HTR-8/SVneo (cell line): ENCODE measurements at regions not wholly inside any gene's neighbourhood (a gene's known extent, or its start where the extent isn't known, plus 50 kb on each side); places are given as distances from the start of the nearest gene placed in this dataset.

Experiments used
- DNase-seq: peaks from one replicate; pipeline ENCODE4 v3.0.0; 2011; ENCODE audit warnings: low spot score, mixed read lengths; ENCODE audit not compliant: insufficient read length
- FAIRE-seq: peaks from 2 replicates; lab custom pipeline; 2011; peaks lifted over from hg19 to GRCh38; lab: Jason Lieb, UNC

DNA sequence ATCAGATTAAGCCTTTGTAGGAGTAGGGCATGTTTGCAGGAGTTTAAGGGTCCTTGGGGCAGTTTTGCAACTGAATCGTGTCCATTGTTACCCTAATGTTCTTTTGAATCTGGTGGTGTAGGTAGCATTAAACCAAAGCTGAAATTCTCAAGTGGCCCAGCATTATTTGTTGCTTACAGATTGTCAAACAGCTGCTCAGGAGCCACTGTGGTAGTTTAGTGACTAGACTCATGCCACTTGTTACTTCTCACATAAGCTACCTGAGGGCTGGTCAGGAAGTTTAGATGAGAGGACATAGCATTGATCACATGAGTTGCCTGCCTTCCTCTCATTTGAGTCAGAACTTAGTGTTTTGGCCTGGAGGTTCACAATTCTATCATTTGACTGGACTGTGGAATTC lies 157.6 kb downstream of the HAUS1 start:
- no peak for DNase-seq
- FAIRE-seq = no peak

DNA sequence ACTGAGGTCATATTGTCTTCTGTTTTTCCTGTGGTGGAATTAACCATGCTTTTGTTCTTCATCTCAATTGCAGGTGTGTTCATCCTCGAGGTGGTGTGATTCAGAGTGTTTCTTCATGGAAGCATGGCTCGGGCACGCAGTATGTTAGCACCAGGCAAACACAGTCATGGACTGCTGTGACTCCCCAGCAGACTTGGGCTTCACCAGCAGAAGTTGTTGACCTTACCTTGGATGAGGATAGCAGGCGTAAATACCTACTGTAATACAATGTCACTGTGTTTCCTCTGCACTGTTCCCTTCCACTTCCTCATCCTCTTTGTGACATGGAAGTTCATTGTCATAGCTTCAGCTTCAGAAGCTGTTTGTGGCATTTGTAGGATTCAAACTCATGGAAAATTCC lies 158.7 kb downstream of the HAUS1 start:
- no peak for FAIRE-seq
- DNase-seq = no peak

DNA sequence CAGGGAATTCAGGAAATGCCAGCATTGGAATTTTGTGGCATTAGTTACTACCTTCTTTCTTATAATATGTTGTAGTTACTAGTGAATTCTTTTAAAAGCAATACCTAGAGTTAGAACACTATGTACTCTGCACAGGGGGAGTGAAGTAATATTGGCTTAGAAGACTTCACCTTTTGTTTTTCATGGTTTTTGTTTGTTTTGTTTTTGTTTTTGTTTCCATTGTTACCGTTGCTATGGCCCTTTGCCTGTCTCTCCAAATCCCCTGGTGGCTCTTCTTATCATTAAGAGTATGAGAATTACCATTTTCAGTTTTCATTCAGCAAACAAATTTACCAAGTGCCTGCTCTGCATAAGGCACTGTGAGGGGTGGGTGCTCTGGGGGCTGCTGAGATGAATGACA lies 160.1 kb downstream of the HAUS1 start:
- FAIRE-seq (no peak), DNase-seq (no peak)

DNA sequence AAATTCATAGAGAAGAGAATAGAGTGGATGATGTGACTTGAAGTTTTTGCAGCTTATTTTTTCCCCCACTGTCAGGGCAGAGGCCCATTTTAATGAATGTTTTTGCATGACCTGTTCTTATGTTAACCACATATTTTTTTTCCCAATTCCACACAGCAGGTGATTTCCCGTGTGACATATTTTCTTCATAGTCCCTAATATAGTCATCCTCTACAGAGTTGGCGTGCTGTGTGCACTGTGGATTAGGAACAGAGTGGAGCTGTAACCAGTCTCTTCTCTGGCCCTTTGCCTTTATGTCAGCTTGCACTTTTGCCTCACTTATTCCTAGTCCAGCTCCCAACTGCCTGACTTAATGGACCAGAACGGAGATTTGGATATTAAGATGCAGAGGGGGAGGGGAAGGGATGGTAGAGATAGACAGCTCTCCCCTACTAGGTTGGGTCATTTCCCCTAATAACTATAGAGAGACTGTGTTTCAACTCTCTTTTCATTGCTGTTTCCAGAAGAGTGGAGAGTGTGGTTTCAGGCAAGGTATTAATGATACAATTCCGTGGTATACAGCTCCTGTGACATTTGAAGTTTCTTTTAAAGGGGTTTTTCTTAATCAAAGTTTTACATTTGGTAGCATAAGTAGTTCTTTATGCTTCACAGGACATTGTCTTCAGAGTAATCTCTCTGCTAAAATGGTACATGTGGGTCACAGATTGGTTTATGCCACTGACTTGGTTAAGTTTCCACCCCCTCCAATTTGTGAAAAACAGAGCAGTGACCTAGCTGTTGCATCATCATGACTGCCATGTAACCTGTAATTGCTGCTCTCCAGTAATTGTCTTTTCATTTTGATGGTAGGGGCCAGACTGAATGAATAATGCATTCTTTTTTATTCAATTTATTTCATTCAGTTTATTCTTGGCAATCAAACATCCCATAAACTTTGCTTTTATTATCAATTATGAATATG lies 161.3 kb downstream of the HAUS1 start:
- DNase-seq (no peak), FAIRE-seq (no peak)

DNA sequence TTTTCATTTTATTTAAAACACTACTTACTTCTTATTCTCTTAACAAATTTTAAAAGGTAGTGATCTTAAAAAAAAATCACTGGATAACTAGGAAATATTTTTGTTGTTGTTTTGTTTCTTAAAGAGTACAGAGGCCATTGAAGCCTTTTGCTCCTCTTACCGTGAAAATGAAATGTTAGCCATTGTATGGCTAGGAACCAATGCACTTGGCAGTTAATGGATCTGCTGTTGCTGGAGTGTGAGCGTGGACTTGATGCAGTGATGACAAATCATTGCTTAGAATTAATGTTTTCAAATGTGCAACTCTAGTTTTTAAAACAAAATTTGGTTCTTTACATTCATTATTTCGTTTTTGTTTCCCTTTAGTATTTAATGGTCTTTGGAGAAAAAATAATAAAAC lies 162.3 kb downstream of the HAUS1 start:
- FAIRE-seq (no peak), DNase-seq (no peak)

DNA sequence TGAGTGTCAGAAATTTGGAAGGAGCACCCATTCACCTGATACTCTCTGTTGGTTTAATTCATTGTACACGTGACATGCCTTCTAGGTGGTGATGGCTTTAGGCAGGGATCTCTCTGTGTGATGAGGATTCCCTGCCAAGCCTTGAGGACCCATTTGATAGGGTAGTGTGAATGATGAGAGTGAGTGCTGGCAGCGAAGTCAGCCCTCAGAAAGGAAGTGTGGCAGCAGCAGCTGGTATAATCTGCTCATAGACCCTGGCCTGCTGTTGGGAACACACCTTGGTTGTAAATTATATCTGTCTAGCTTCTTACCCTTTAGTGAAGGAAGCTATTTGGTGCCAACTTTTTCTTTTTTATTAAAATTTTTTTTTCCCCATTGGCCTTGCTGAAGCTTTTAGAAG lies 164.5 kb downstream of the HAUS1 start:
- no peak for FAIRE-seq
- DNase-seq = no peak

DNA sequence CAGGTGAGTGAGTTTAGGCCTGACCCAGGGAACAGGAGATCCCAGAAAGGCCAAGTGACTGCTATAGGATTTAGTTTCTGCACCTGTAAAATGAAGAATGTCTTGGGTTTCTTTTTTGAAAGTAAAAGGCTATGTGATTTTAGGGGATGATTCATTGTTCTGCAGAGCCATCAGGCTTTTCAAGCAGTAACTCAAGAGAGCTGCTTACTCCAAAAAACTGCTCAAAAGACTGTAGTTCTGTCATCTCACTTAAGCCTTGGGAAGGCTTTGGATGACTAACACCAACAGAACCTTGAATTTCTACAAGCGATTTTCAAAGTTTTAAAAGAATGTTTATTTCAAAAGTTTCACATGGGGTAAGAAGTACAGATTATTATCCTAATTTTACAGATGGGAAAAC lies 165.1 kb downstream of the HAUS1 start:
- DNase-seq (no peak), FAIRE-seq (no peak)

DNA sequence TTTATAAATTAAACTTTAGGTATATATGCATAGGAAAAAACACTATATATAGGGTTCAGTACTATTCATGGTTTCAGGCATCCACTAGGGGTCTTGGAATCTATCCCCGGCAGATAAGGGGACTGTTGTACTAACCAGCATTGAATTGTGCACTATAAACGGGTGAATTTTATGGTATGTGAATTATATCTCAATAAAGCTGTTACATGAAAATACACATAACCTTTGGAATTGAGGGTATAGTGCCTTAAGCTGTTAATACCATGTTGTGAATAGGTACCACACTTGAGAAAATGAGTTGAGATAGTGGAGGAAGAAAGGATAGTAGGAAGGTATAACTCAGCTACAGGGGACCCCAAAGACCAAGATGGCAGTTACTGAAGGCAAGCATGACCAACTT lies 167.3 kb downstream of the HAUS1 start:
- DNase-seq (no peak), FAIRE-seq (no peak)

DNA sequence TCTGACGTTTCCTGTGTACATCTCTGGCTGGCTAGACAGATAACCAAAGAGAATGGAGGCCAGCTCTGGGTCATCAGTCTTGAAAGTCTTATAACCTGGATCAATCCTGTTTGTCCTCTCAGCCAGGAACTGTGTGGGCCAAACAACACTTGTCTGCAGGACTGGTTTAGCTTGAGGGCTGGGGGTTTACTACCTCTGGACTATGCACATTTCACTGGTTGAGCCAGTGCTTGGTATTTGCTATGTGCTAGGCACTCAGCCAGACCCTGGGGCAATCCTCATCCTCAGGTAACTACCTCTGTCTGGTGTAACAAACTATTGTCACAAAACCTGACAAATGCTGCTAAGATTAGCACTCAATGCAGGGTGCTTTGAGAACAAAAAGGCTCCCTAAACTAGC lies 169.7 kb downstream of the HAUS1 start:
- no peak for DNase-seq

DNA sequence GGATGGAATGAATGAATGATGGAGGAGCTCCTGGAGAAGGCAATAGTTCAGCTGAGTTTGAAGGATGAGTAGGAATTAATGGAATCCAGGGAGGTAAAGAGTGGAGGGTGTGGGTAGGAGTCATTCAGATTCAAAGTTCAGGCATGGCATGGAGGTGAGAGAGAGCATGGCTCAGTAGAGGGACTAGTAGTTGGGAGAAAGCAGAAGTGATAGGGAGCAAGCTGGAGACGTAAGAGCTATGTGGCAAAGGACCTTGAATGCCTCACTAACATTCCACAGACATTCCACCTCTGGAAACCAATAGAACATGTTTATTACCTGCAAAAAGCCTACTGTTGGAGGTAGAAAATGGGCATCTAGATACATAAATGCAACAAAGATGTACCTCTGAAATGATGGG lies 170.1 kb downstream of the HAUS1 start:
- no peak for FAIRE-seq
- DNase-seq = no peak

More for the DNA sequence above, 169.7 kb downstream of the HAUS1 start:
- FAIRE-seq = no peak

DNA sequence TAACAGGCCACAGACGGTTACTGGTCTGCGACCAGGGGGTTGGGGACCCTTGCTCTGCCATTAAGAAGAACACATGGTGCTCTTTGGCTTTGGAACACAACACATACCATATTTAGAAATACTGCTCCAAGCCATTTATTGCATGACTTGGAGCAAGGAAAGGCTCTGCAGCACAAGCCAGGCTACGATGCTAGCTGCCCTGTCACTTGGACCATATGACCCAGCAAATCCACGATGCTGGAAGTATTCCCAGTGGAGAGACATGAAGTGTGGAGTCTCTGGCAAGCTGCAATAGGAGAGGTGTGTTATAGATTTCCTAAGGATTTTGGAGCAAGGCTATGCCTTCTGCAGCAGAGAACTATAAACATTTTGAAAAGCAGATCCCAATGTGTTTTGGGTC lies 171.2 kb downstream of the HAUS1 start:
- DNase-seq (no peak), FAIRE-seq (no peak)

DNA sequence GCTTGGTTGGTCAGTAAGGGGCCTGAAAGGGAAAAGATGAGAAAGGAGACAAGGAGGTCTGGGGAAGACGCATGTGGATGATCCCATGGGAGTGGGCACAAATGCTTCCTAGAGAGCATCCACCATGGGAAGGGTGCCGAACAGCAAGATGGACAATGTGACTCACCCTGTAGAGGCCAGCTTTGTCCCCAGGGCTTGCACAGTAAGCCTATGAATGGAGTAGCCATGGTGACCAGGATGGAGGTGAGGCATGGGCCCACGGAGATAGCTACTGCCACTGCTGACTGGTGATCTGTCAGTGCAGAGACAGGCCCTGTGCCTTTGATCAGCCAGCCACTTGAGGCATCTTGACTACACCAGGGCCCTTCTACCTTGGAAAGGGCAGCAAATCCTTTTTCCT lies 172.6 kb downstream of the HAUS1 start:
- DNase-seq (no peak), FAIRE-seq (no peak)

DNA sequence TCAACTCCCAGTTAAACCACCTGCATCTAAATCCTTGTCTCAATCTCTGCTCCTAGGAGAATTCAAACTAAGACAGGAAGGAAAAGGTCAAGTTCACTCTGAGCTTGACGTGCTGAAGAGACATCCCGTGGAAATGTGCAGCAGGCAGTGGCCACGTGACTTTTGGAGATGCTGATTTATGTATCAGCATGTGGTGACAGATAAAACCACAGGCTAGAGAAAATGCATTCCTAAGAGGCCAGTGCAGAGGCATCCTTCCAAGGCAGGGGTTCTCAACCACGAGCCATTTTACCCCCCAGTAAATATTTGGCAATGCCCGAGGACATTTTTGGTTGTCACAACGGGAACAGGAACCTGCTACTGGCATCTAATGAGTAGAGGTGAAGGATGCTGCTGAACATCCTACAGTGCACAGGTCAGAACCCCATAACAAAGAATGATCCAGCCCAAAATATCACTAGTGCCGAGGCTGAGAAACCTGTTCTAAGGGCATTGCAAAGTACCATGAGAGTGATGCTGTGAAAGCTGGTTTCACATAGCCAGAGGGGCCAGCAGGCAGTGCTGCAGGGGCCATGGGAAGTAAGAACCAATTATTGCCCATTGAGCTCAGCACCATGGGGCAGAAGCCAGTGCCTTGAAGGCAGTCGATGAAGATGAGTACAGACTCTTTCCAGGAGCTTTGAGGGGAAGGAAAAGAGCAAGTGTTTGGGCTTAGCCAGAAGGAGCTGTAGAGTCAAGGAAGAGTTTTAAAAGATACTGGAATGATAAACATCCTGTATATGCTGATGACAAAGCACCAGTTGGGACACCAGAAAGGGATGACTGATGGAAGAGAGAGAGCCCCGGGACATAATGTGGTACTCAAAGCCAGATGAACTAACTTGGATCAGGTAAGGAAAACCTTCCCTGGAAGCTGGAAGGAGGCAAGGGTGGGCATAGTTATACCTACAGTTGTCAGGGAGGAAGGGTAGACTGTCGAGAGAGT lies 174.6 kb downstream of the HAUS1 start:
- peak; percentile 87 for FAIRE-seq
- peak; percentile 66 for DNase-seq

DNA sequence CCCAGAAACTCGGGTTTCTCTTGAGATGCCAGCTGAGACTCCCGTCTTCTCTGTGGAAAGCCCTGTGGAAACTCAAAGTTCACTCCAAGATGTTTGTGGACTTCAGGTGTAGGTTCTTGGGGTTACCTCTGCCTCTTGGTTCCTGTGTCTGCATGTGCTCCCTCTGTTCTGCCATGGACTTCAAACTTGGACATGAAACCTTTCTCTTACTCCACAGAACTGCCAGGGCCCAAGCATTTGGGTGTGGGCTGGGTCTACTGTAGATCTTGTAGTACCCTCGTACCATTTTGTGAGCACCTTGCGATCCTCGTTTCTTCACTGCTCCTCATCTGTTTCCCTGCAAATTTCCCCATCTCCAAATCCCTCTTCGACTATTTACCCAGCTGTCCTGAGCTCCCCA lies 175.5 kb downstream of the HAUS1 start:
- DNase-seq (no peak), FAIRE-seq (no peak)

DNA sequence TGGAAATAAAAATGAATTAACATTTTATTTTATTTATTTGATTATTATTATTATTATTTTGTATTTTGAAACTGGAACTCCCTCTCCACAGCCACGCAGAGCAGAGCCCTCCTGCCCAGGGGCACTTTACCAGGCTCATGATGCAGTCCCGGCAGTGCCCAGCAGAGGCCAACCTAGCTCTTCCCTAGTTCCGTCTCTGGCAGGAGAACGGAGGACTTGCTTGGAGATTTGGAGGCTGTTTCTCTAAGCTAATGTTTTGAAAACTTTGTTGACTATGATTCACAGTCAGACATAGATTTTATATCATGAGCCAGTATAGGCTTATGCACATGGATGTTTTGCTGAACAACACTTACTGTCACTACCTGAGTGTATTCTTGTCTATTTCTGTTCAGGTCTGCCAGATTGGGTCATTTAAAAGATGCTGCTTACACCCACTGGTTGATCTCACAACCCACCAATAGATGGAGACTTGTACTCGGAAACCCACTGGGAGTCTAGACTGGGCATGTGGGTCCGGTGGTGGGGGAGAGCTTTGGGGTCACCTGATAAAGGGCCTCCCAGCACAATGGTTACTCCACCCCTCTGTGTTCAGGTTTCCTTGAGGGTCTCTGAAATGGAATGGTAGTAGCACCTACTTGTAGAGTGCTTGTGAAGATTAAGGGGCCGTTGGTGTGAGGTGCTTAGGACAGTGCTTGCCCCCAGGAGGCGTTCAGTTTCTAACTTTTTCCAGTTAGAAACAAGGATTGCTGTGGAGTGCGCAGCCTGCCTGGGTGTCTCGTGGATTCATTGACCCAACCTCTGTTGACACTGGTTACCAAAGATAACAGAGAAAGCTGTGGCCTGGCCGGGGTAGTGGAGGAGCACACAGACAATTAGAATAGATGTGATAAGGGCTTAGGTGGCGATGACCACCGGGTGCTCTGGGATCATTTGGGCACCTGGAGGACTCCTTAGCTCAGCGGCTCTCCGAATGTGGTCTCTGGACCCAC lies 177.3 kb downstream of the HAUS1 start:
- FAIRE-seq (no peak), DNase-seq (peak; percentile 48)

DNA sequence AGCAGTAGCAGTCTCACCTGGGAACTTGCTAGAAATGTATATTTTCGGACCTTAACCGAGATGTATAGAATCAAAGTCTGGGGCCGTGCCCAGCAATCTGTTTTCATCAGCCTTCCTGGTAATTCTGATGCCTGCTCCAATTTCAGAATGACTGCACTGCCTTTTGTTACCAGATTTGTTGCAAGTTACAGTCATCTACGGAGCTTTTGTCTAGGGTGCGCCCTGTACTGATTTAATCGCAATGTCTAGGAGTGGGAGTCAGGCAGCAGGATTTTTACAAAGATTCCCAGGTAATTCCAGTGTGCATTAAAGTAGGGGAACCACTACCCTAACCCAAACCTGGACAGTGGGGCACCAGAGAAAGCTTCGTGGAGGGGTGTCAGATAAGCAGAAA lies 178.0 kb downstream of the HAUS1 start:
- FAIRE-seq (no peak), DNase-seq (no peak)

DNA sequence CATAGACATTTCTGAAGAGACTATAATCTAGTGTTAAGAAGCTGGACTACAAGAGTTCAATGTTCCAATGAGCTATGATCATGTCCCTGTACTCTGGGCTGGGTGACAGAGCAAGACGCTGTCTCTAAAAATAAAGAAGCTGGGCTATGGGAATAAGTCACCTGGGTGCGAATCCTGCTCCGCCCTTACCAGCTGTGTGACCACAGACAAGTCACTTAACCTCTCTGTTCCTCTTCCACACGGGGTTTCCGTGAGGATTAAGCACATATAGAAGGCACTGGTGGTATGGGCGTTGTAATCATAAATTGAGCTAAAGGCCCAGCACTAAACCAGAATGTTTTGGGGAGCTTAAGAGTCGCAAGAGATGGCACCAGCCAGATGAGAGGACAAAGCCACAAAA lies 178.5 kb downstream of the HAUS1 start:
- no peak for DNase-seq
- FAIRE-seq = no peak

DNA sequence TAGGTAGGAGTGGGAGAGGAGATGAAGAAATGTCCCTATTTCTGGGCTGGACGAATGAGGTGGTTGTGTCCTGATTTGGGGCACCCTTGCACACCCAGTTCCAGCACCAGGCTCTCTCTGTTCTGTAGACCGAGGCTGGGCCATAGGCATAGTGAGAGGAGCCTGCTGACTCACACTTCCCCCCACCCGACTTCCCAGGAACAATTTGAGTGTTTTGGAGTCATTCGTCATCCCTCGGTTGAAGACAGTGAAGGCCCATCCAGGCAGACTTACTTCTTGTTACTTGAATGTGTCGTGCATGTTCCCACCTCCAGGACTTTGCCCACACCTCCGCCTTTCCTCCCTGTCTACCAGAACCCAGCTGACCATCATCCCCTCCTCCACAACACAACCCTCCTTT lies 179.1 kb downstream of the HAUS1 start:
- DNase-seq = no peak
- no peak for FAIRE-seq

DNA sequence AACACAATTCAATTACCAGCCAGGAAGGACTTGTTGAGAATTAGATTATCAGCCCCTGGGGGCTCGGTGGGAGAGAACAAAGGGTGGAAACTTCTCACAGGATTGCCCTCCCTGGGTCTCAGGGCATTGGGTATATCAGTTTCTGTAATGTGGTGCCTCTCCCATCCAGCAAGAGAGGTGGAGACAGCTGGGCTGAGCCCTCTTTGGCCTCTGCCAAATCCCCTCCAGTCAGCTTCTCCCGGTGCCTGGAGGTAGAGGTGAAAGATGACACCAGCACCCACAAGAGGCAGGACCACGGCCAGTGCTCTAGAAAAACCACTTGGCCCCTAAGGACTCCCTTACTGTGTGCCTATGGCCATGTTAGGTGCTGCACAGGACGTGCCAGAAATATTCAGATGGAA lies 179.7 kb downstream of the HAUS1 start:
- DNase-seq = no peak
- FAIRE-seq = no peak

DNA sequence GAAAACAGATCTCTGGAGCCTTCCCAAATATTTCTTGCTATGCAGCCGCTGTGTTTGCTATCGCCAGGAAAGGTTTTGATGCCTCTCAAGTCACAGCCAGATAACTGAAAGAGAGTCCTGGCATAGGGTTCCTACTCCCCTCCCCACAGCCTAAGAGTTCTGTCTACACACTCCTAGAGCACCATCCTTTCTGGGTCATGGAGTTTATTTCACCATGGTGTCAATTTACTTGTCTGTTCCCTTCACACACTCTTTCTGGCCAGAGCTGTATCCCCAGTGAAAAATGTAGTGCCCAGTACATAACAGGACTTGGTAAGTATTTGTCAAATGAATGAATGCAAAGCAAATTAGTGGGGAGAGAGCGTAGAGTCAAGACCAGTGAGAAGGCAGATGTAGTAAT lies 185.3 kb downstream of the HAUS1 start:
- FAIRE-seq (no peak), DNase-seq (no peak)
